Calu3 (cell line): ENCODE measurements at regions not wholly inside any gene's neighbourhood (a gene's known extent, or its start where the extent isn't known, plus 50 kb on each side); places are given as distances from the start of the nearest gene placed in this dataset.

Experiments
- BruUV-seq: library from RNA; stranded (reverse); fragments of 400-500 nt; replicated peaks from 2 replicates; lab custom pipeline; 2021; lab: Mats Ljungman, UMichigan
- CTCF ChIA-PET: fragments of 300-600 bp; sonication (Branson Sonifier 250); formaldehyde crosslinking; loops from one replicate; lab custom pipeline; 2022; ENCODE audit warnings: antibody characterized with exemption; lab: Charles Lee
- DNase-seq: peaks from one replicate; pipeline ENCODE4 v3.0.0; 2022
- H3K27ac Mint-ChIP-seq: one replicate; pipeline ENCODE4 v1.8.0; 2022; ENCODE audit warnings: mixed read lengths; ENCODE audit not compliant: unreplicated experiment
- H3K27me3 Mint-ChIP-seq: one replicate; pipeline ENCODE4 v1.8.0; 2022; ENCODE audit warnings: mixed read lengths; ENCODE audit not compliant: unreplicated experiment
- H3K36me3 Mint-ChIP-seq: one replicate; pipeline ENCODE4 v1.8.0; 2022; ENCODE audit warnings: mild to moderate bottlenecking, moderate library complexity, mixed read lengths; ENCODE audit not compliant: insufficient read depth, unreplicated experiment
- H3K4me1 Mint-ChIP-seq: one replicate; pipeline ENCODE4 v1.8.0; 2022; ENCODE audit warnings: mild to moderate bottlenecking, low read depth, mixed read lengths; ENCODE audit not compliant: unreplicated experiment
- H3K4me3 Mint-ChIP-seq: one replicate; pipeline ENCODE4 v1.8.0; 2022; ENCODE audit warnings: mild to moderate bottlenecking, low read depth, moderate library complexity, mixed read lengths; ENCODE audit not compliant: unreplicated experiment
- H3K9me3 Mint-ChIP-seq: one replicate; pipeline ENCODE4 v1.8.0; 2022; ENCODE audit warnings: low read depth, mixed read lengths; ENCODE audit not compliant: unreplicated experiment
- intact Hi-C: fragments of 100-400 bp; cut with micrococcal nuclease; formaldehyde crosslinking; loops from one replicate; pipeline ENCODE4 v1.10.0; 2022; ENCODE audit not compliant: unreplicated experiment
- TF ChIP-seq, protein P1 (sequence below): fragments of 200-600 bp; IDR thresholded peaks from one replicate; pipeline ENCODE4 v1.8.0; 2022; ENCODE audit warnings: antibody characterized with exemption; ENCODE audit not compliant: unreplicated experiment

DNA sequence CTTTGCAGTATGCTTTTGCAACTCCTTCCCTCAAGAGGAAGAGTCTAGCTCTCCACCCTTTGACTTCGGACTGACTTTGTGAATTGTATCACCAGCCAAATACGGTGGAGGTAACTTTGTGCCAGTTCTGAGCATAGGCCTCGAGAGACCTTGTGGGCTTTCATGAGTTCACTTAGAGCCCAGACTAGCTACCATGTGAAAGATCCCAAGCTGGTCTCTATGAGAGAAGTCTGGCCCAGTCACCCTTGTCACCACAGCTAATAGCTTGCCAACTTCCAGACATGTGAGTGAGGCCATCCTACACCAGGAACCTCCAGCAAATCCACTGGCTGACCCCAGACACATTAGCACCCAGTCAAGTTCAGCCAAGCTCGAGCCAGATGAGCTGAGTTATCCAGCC is 72.2 kb upstream of the EXOC4 start:
- CTCF ChIA-PET, result no interaction called here
- H3K27me3 Mint-ChIP-seq, result peaks cover 27% of the 10 kb centered on the region
- intact Hi-C loops, result no loop called here

DNA sequence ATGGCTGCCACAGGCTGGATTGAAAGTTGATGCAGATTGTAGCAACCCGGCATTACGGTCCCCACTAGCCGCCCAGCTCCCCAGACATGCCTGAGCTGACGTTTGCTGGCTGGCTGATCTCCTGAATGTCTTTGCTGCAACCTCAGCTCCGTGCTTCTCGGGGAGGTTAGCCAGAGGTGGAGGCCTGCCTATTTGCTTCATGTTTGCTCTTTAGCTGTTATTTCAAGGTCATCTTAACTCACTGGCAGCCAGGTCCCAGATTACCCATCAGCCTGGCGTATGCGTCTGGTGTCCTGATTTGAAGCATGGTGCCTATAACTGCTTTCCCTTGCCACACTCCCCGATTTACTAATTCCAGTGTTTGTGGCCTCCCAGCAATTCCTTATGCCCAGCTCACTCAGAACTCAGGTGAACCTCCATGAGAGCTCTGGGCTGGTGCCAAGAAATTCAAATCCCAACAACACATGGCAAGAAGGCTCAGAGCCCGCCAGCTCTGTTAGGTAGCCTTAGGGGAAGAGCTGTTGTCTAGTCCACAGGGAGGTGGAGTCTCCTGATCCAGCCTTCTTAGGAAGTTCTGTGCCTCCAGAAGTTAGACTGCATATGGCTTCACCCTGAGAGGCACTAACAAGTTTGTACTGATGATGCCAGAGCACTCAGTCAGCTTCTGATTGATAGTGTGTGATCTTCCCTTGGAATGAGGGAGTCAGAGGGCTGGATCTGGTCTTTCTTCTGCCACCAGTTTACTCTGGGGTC is 69.7 kb upstream of the EXOC4 start:
- H3K4me3 Mint-ChIP-seq, result no peak overlapping the region
- H3K9me3 Mint-ChIP-seq, result no peaks in the 10 kb centered on the region
- H3K4me1 Mint-ChIP-seq, result no peaks in the 10 kb centered on the region
- CTCF ChIA-PET, result no interaction called here
- H3K36me3 Mint-ChIP-seq, result no peaks in the 10 kb centered on the region
- no peak overlapping the region for H3K27ac Mint-ChIP-seq
- no TSS peak for BruUV-seq
- TF ChIP-seq, protein P1, sequence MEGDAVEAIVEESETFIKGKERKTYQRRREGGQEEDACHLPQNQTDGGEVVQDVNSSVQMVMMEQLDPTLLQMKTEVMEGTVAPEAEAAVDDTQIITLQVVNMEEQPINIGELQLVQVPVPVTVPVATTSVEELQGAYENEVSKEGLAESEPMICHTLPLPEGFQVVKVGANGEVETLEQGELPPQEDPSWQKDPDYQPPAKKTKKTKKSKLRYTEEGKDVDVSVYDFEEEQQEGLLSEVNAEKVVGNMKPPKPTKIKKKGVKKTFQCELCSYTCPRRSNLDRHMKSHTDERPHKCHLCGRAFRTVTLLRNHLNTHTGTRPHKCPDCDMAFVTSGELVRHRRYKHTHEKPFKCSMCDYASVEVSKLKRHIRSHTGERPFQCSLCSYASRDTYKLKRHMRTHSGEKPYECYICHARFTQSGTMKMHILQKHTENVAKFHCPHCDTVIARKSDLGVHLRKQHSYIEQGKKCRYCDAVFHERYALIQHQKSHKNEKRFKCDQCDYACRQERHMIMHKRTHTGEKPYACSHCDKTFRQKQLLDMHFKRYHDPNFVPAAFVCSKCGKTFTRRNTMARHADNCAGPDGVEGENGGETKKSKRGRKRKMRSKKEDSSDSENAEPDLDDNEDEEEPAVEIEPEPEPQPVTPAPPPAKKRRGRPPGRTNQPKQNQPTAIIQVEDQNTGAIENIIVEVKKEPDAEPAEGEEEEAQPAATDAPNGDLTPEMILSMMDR, result no peak
- intact Hi-C loops, result no loop called here
- no peak for DNase-seq
- H3K27me3 Mint-ChIP-seq, result peaks cover 27% of the 10 kb centered on the region

More for the DNA sequence above, 72.2 kb upstream of the EXOC4 start:
- BruUV-seq, result no TSS peak
- Mint-ChIP-seq H3K36me3 (no peaks in the 10 kb centered on the region), H3K4me3 (no peak overlapping the region), H3K4me1 (no peaks in the 10 kb centered on the region), H3K9me3 (no peaks in the 10 kb centered on the region), H3K27ac (no peak overlapping the region)
- no peak for DNase-seq
- TF ChIP-seq, protein P1, result no peak

DNA sequence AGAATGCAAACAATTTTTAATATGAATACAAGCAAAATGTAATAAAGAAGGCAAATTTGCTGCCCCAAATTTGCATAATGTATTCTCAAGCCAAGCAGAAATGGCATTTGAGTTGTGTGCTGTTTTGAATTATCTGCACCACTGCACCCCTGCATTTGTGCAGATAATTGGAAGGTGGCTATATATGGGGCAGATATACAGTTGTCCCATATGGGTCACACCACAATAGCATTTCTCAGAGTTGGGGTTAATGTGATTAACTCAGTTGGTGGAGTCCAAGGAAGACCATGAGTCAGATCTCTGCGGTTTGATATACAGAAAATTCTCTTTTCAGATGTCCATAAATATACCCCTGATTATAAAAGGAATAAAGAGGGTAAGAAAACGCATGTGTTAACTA is 68.9 kb upstream of the EXOC4 start:
- Mint-ChIP-seq H3K4me3 (no peak overlapping the region), H3K36me3 (no peaks in the 10 kb centered on the region), H3K27ac (no peak overlapping the region), H3K4me1 (no peaks in the 10 kb centered on the region), H3K27me3 (peaks cover 27% of the 10 kb centered on the region), H3K9me3 (no peaks in the 10 kb centered on the region)
- intact Hi-C loops, result no loop called here
- TF ChIP-seq, protein P1, result no peak
- DNase-seq, result no peak
- CTCF ChIA-PET, result no interaction called here
- BruUV-seq, result no TSS peak

DNA sequence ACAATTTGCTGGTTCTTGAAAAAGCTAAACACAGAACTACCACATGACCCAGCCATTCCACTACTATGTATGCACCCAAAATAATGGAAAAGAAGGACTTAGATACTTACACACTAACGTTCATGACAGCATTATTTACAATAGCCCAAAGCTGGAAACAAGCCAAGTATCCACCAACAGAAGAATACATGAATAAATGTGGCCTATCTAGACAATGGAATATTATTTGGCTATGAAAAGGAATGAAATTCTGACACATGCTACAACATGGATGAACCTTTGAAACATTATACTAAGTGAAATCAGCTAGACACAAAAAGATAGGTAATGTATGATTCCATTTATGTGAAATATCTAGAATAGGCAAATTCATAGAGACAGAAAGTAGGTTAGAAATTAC is 67.4 kb upstream of the EXOC4 start:
- Mint-ChIP-seq H3K9me3 (no peaks in the 10 kb centered on the region), H3K4me1 (no peaks in the 10 kb centered on the region), H3K4me3 (no peak overlapping the region), H3K27ac (no peak overlapping the region), H3K27me3 (peaks cover 35% of the 10 kb centered on the region), H3K36me3 (no peaks in the 10 kb centered on the region)
- TF ChIP-seq, protein P1, result no peak
- no peak for DNase-seq
- intact Hi-C loops, result no loop called here
- no TSS peak for BruUV-seq
- CTCF ChIA-PET, result no interaction called here
